PC-3 (cell line): ENCODE measurements at regions not wholly inside any gene's neighbourhood (a gene's known extent, or its start where the extent isn't known, plus 50 kb on each side); places are given as distances from the start of the nearest gene placed in this dataset.
A peak's percentile ranks its signal among the peaks of the same experiment; 100 is the strongest.

Source experiments
- ATAC-seq: fragments of 200-7000 bp; cut with Tn5 transposase; 2 replicates; pipeline ENCODE4 v1.9.1; 2020; ENCODE audit warnings: mild to moderate bottlenecking, moderate library complexity
- BruUV-seq: library from RNA; stranded (reverse); fragments of 400-500 nt; replicated peaks from 2 replicates; lab custom pipeline; 2021; lab: Mats Ljungman, UMichigan
- CTCF ChIA-PET: fragments of 300-600 bp; sonication (Branson Sonifier 250); formaldehyde crosslinking; loops from one replicate; lab custom pipeline; 2022; ENCODE audit warnings: antibody characterized with exemption; lab: Charles Lee
- POLR2A ChIA-PET: fragments of 300-600 bp; sonication (Branson Sonifier 250); formaldehyde crosslinking; loops from one replicate; lab custom pipeline; 2022; ENCODE audit warnings: antibody characterized with exemption; ENCODE audit not compliant: unreplicated experiment; lab: Charles Lee
- DNase-seq: peaks from one replicate; pipeline ENCODE4 v3.0.0-alpha.2; 2015
- H2AFZ ChIP-seq: fragments of 300-600 bp; sonication (generic); 2 replicates; pipeline ENCODE4 v1.6.0; 2016; ENCODE audit warnings: antibody characterized with exemption, low read length
- H3F3A ChIP-seq: fragments of 300-600 bp; sonication (generic); one replicate; pipeline ENCODE4 v1.6.0; 2017; ENCODE audit warnings: antibody characterized with exemption, low read length, control low read depth, mild to moderate bottlenecking; ENCODE audit not compliant: unreplicated experiment
- H3K27ac ChIP-seq: fragments of 300-600 bp; sonication (generic); 2 replicates; pipeline ENCODE4 v1.5.1; 2016; ENCODE audit warnings: mild to moderate bottlenecking, low read length
- H3K27me3 ChIP-seq: fragments of 300-600 bp; sonication (generic); 2 replicates; pipeline ENCODE4 v1.6.1; 2016; ENCODE audit warnings: low read length, mixed read lengths
- H3K36me3 ChIP-seq: fragments of 300-600 bp; sonication (generic); 2 replicates; pipeline ENCODE4 v1.6.1; 2016; ENCODE audit warnings: low read depth, mixed run types, low read length, mixed read lengths
- H3K4me1 ChIP-seq: fragments of 300-600 bp; sonication (generic); 2 replicates; pipeline ENCODE4 v1.5.1; 2016; ENCODE audit warnings: low read length; ENCODE audit not compliant: insufficient read depth
- H3K4me2 ChIP-seq: fragments of 300-600 bp; sonication (generic); 2 replicates; pipeline ENCODE4 v1.6.0; 2016; ENCODE audit warnings: low read length
- H3K4me3 ChIP-seq: fragments of 300-600 bp; sonication (generic); 2 replicates; pipeline ENCODE4 v1.5.1; 2016; ENCODE audit warnings: mild to moderate bottlenecking, low read length, mixed read lengths
- H3K79me2 ChIP-seq: fragments of 300-600 bp; sonication (generic); 2 replicates; pipeline ENCODE4 v1.6.1; 2017; ENCODE audit warnings: low read length, mixed read lengths
- H3K9ac ChIP-seq: fragments of 300-600 bp; sonication (generic); 2 replicates; pipeline ENCODE4 v1.6.0; 2016; ENCODE audit warnings: mild to moderate bottlenecking, low read length
- H3K9me2 ChIP-seq: fragments of 300-600 bp; sonication (generic); replicated peaks from 2 replicates; pipeline ENCODE4 v1.6.1; 2016; ENCODE audit warnings: mixed run types, low read length, mixed read lengths
- H3K9me3 ChIP-seq: fragments of 300-600 bp; sonication (generic); 2 replicates; pipeline ENCODE4 v1.6.1; 2016; ENCODE audit warnings: low read length, mixed read lengths
- H4K20me1 ChIP-seq: fragments of 300-600 bp; sonication (generic); 2 replicates; pipeline ENCODE4 v1.6.1; 2016; ENCODE audit warnings: low read length, mixed read lengths
- CTCF ChIP-seq: fragments of 300-600 bp; sonication (generic); conservative IDR thresholded peaks from 2 replicates; pipeline ENCODE4 v1.5.1; 2017; ENCODE audit warnings: antibody characterized with exemption, low read depth, mild to moderate bottlenecking, low read length
- EZH2 ChIP-seq: fragments of 300-600 bp; sonication (generic); IDR thresholded peaks from one replicate; pipeline ENCODE4 v1.6.1; 2017; ENCODE audit warnings: antibody characterized with exemption, mild to moderate bottlenecking, low read length; ENCODE audit not compliant: unreplicated experiment
- EZH2phosphoT487 ChIP-seq: fragments of 300-600 bp; sonication (generic); IDR thresholded peaks from 2 replicates; pipeline ENCODE4 v1.6.1; 2018; ENCODE audit warnings: mild to moderate bottlenecking, antibody characterized with exemption, low read length, borderline replicate concordance
- intact Hi-C: fragments of 100-400 bp; cut with micrococcal nuclease; formaldehyde crosslinking; loops from 2 replicates; pipeline ENCODE4 v1.9.0; 2023

- Histone ChIP-seq H3K9me3 (no peaks in the 10 kb centered on the region), H3K4me3 (no peak overlapping the region), H3F3A (no peaks in the 10 kb centered on the region), H3K27ac (no peak overlapping the region), H3K4me2 (no peak overlapping the region), H3K4me1 (peaks cover 10% of the 10 kb centered on the region; the same call in 1 of the 2 replicates), H3K27me3 (no peaks in the 10 kb centered on the region), H3K79me2 (no peaks in the 10 kb centered on the region), H3K9ac (no peak overlapping the region), H2AFZ (0 out of 2 replicates have a peak overlapping the region, but pooled peaks have one; percentile 14), H3K9me2 (no peaks in the 10 kb centered on the region), H3K36me3 (no peaks in the 10 kb centered on the region), H4K20me1 (no peaks in the 10 kb centered on the region)
- TF ChIP-seq CTCF: no peak
- no peak for TF ChIP-seq EZH2
- no peak for TF ChIP-seq EZH2phosphoT487
- DNase-seq (peak; percentile 7), ATAC-seq (peak; percentile 29; the same call in 1 of the 2 replicates)
- POLR2A ChIA-PET: no interaction called here
- BruUV-seq: no TSS peak
- intact Hi-C loops: no loop called here
- CTCF ChIA-PET: no interaction called here
These were observed 790.3 kb downstream of the TMTC2 start for GRCh38 chr12:83476695-83477690.

GRCh38 chr12:83476006-83476405 is 789.3 kb downstream of the TMTC2 start:
- ChIA-PET POLR2A (no interaction called here), CTCF (no interaction called here)
- intact Hi-C loops: no loop called here
- H4K20me1 ChIP-seq: no peaks in the 10 kb centered on the region
- no peaks in the 10 kb centered on the region for H3F3A ChIP-seq
- no peaks in the 10 kb centered on the region for H3K79me2 ChIP-seq
- H3K4me1 ChIP-seq: peaks cover 10% of the 10 kb centered on the region; the same call in 1 of the 2 replicates
- ATAC-seq (no peak), DNase-seq (no peak)
- H3K9ac ChIP-seq: no peak overlapping the region
- TF ChIP-seq EZH2phosphoT487 (no peak), CTCF (no peak), EZH2 (no peak)
- no peaks in the 10 kb centered on the region for H3K9me3 ChIP-seq
- H3K9me2 ChIP-seq: no peaks in the 10 kb centered on the region
- H3K4me3 ChIP-seq: no peak overlapping the region
- no peak overlapping the region for H3K4me2 ChIP-seq
- no peaks in the 10 kb centered on the region for H3K27me3 ChIP-seq
- no peaks in the 10 kb centered on the region for H3K36me3 ChIP-seq
- BruUV-seq: no TSS peak
- H3K27ac ChIP-seq: no peak overlapping the region
- H2AFZ ChIP-seq: no peak overlapping the region

- Histone ChIP-seq H3K9me2 (no peaks in the 10 kb centered on the region), H4K20me1 (no peaks in the 10 kb centered on the region), H3K9me3 (no peaks in the 10 kb centered on the region), H3K27me3 (no peaks in the 10 kb centered on the region), H3K4me2 (no peak overlapping the region), H3K79me2 (no peaks in the 10 kb centered on the region), H3F3A (no peaks in the 10 kb centered on the region), H3K36me3 (no peaks in the 10 kb centered on the region), H3K4me3 (no peak overlapping the region), H3K27ac (no peak overlapping the region), H3K4me1 (peaks cover 17% of the 10 kb centered on the region), H3K9ac (no peak overlapping the region), H2AFZ (no peak overlapping the region)
- no peak for ATAC-seq
- CTCF ChIA-PET: no interaction called here
- POLR2A ChIA-PET: no interaction called here
- TF ChIP-seq EZH2 (no peak), CTCF (no peak), EZH2phosphoT487 (no peak)
- intact Hi-C loops: no loop called here
- BruUV-seq: no TSS peak
- DNase-seq: no peak
These were observed 787.7 kb downstream of the TMTC2 start for GRCh38 chr12:83474369-83474768.
